H1 (cell line): ENCODE measurements at regions not wholly inside any gene's neighbourhood (a gene's known extent, or its start where the extent isn't known, plus 50 kb on each side); places are given as distances from the start of the nearest gene placed in this dataset.

Experiments
- CTCF ChIA-PET: fragments of 300-600 bp; sonication (Branson Sonifier 250); formaldehyde crosslinking; loops from one replicate; lab custom pipeline; 2021; ENCODE audit not compliant: partially characterized antibody; lab: Charles Lee
- POLR2A ChIA-PET: fragments of 300-600 bp; sonication (Branson Sonifier 250); formaldehyde crosslinking; loops from one replicate; lab custom pipeline; 2021; ENCODE audit warnings: inconsistent platforms; ENCODE audit not compliant: partially characterized antibody; lab: Charles Lee
- DNase-seq, 2 experiments: peaks; one replicate each; pipeline versions ENCODE4 v3.0.0 to v3.0.0-alpha.2; 2010 to 2022; ENCODE audit warnings: low spot score in 2 of 2, low read depth in 1 of 2, mixed read lengths in 1 of 2
- FAIRE-seq: peaks from 2 replicates; lab custom pipeline; 2011; peaks lifted over from hg19 to GRCh38; lab: Jason Lieb, UNC
- H2AFZ ChIP-seq: 2 replicates; pipeline ENCODE4 v1.8.1; 2012; ENCODE audit warnings: low read length, inconsistent platforms
- H2AK5ac ChIP-seq: 2 replicates; pipeline ENCODE4 v1.6.1; 2013; ENCODE audit warnings: low read depth, low read length
- H2BK120ac ChIP-seq: replicated peaks from 2 replicates; pipeline ENCODE3; 2013; ENCODE audit warnings: low read depth, low read length, inconsistent platforms
- H2BK12ac ChIP-seq: 2 replicates; pipeline ENCODE4 v1.6.1; 2013; ENCODE audit warnings: low read depth, low read length
- H2BK15ac ChIP-seq: 2 replicates; pipeline ENCODE4 v1.6.1; 2013; ENCODE audit warnings: low read length
- H2BK20ac ChIP-seq: 2 replicates; pipeline ENCODE4 v1.6.1; 2013; ENCODE audit warnings: low read length
- H2BK5ac ChIP-seq: 2 replicates; pipeline ENCODE4 v1.6.1; 2013; ENCODE audit warnings: low read depth, low read length
- H3K14ac ChIP-seq: 2 replicates; pipeline ENCODE4 v1.6.1; 2013; ENCODE audit warnings: inconsistent platforms; ENCODE audit not compliant: insufficient read length
- H3K18ac ChIP-seq: 2 replicates; pipeline ENCODE4 v1.6.1; 2013; ENCODE audit warnings: low read length; ENCODE audit errors: extremely low read depth
- H3K23ac ChIP-seq: 2 replicates; pipeline ENCODE4 v1.6.1; 2013; ENCODE audit warnings: inconsistent platforms; ENCODE audit not compliant: insufficient read length
- H3K23me2 ChIP-seq: 2 replicates; pipeline ENCODE4 v1.6.1; 2013; ENCODE audit warnings: low read depth, low read length
- H3K27ac ChIP-seq: 2 replicates; pipeline ENCODE4 v1.6.1; 2011; ENCODE audit warnings: low read depth, low read length, inconsistent platforms
- H3K27me3 ChIP-seq, 4 experiments: replicated peaks in 1 of 4; 1 replicate in 1 of 4; 2 replicates in 3 of 4; pipeline versions ENCODE4 v1.6.1 to v1.8.1; 2011 to 2013; ENCODE audit warnings: low read length in 3 of 4, mild to moderate bottlenecking in 3 of 4, inconsistent platforms in 2 of 4, mixed read lengths in 2 of 4, moderate library complexity in 1 of 4; ENCODE audit not compliant: control insufficient read depth in 3 of 4, insufficient read depth in 3 of 4; ENCODE audit errors: extremely low read depth in 1 of 4
- H3K36me3 ChIP-seq, 4 experiments: 2 replicates each; pipeline versions ENCODE4 v1.6.1 to v1.8.1; 2011 to 2013; ENCODE audit warnings: mild to moderate bottlenecking in 4 of 4, low read length in 3 of 4, moderate library complexity in 2 of 4, control low read depth in 1 of 4, inconsistent platforms in 1 of 4; ENCODE audit not compliant: insufficient read depth in 4 of 4, control insufficient read depth in 2 of 4
- H3K4ac ChIP-seq: replicated peaks from 2 replicates; pipeline ENCODE3; 2013; ENCODE audit warnings: low read length, low read depth, mixed read lengths, inconsistent platforms; ENCODE audit not compliant: insufficient read length
- H3K4me1 ChIP-seq, 4 experiments: replicated peaks in 1 of 4; 1 replicate in 1 of 4; 2 replicates in 3 of 4; pipeline versions ENCODE4 v1.6.1 to v1.8.1; 2011 to 2013; ENCODE audit warnings: low read length in 3 of 4, inconsistent platforms in 2 of 4, mixed read lengths in 1 of 4; ENCODE audit not compliant: insufficient read depth in 4 of 4, control insufficient read depth in 3 of 4
- H3K4me2 ChIP-seq, 2 experiments: 2 replicates each; pipeline versions ENCODE4 v1.6.1 to v1.8.1; 2011 to 2013; ENCODE audit warnings: low read depth in 2 of 2, low read length in 2 of 2, control low read depth in 1 of 2, inconsistent platforms in 1 of 2, mild to moderate bottlenecking in 1 of 2; ENCODE audit not compliant: insufficient read depth in 1 of 2
- H3K4me3 ChIP-seq, 4 experiments: fragments of 200-600, 300-600 bp in 1 of 4; sonication (generic), shearing (Covaris generic), sonication (Bioruptor Twin) in 1 of 4; 2 replicates each; pipeline versions ENCODE4 v1.5.1 to v1.8.1; 2011 to 2016; ENCODE audit warnings: low read length in 4 of 4, low read depth in 3 of 4, control low read depth in 2 of 4, inconsistent platforms in 2 of 4, mild to moderate bottlenecking in 2 of 4, mixed read lengths in 1 of 4, moderate library complexity in 1 of 4; ENCODE audit not compliant: insufficient read depth in 2 of 4; ENCODE audit errors: extremely low read depth in 1 of 4
- H3K56ac ChIP-seq: replicated peaks from 2 replicates; pipeline ENCODE3; 2013; ENCODE audit warnings: low read depth, mild to moderate bottlenecking, mixed read lengths, low read length, inconsistent platforms; ENCODE audit not compliant: insufficient read length
- H3K79me1 ChIP-seq: 2 replicates; pipeline ENCODE4 v1.6.1; 2013; ENCODE audit warnings: low read depth, low read length, control low read depth
- H3K79me2 ChIP-seq, 2 experiments: 2 replicates each; pipeline versions ENCODE4 v1.6.1 to v1.8.1; 2012 to 2013; ENCODE audit warnings: low read length in 2 of 2, mild to moderate bottlenecking in 2 of 2, inconsistent platforms in 1 of 2; ENCODE audit not compliant: insufficient read depth in 2 of 2, control insufficient read depth in 1 of 2
- H3K9ac ChIP-seq, 4 experiments: replicated peaks in 1 of 4; 1 replicate in 1 of 4; 2 replicates in 3 of 4; pipeline versions ENCODE4 v1.6.1 to v1.8.1; 2011 to 2013; ENCODE audit warnings: low read depth in 3 of 4, low read length in 3 of 4, control low read depth in 2 of 4, mild to moderate bottlenecking in 2 of 4, moderate library complexity in 2 of 4, inconsistent platforms in 1 of 4; ENCODE audit errors: extremely low read depth in 1 of 4
- H3K9me3 ChIP-seq, 2 experiments: 2 replicates each; pipeline versions ENCODE4 v1.6.1 to v1.8.1; 2012 to 2013; ENCODE audit warnings: mild to moderate bottlenecking in 2 of 2, moderate library complexity in 2 of 2, control low read depth in 1 of 2, inconsistent platforms in 1 of 2, low read depth in 1 of 2, low read length in 1 of 2, mixed read lengths in 1 of 2; ENCODE audit not compliant: insufficient read depth in 2 of 2
- H4K20me1 ChIP-seq, 2 experiments: replicated peaks in 1 of 2; 2 replicates each; pipeline versions ENCODE3 to v1.8.1; 2011 to 2013; ENCODE audit warnings: inconsistent platforms in 2 of 2, low read length in 2 of 2, mild to moderate bottlenecking in 1 of 2; ENCODE audit not compliant: insufficient read depth in 2 of 2, control insufficient read depth in 1 of 2
- H4K5ac ChIP-seq: 2 replicates; pipeline ENCODE4 v1.6.1; 2013; ENCODE audit warnings: low read length, low read depth, mixed read lengths, inconsistent platforms; ENCODE audit not compliant: insufficient read length
- H4K8ac ChIP-seq: 2 replicates; pipeline ENCODE4 v1.8.0; 2013; ENCODE audit warnings: mild to moderate bottlenecking, moderate library complexity, low read length, inconsistent platforms; ENCODE audit not compliant: insufficient read depth; ENCODE audit errors: extremely low read depth
- H4K91ac ChIP-seq: replicated peaks from 2 replicates; pipeline ENCODE3; 2013; ENCODE audit warnings: low read length, mixed read lengths, inconsistent platforms; ENCODE audit not compliant: insufficient read length
- CHD2 ChIP-seq: IDR thresholded peaks from 2 replicates; pipeline ENCODE4 v1.6.1; 2012; ENCODE audit warnings: low read length, improper control_type of control experiment
- CTCF ChIP-seq, 3 experiments: IDR thresholded peaks; 1 replicate in 2 of 3; 2 replicates in 1 of 3; pipeline versions ENCODE4 v1.5.1 to v1.6.1; 2011; ENCODE audit warnings: low read length in 3 of 3, mild to moderate bottlenecking in 3 of 3, inconsistent platforms in 2 of 3, low read depth in 1 of 3, moderate library complexity in 1 of 3; ENCODE audit not compliant: insufficient read depth in 1 of 3; ENCODE audit errors: control extremely low read depth in 1 of 3
- EP300 ChIP-seq, 2 experiments: IDR thresholded peaks; 1 replicate in 1 of 2; 2 replicates in 1 of 2; pipeline ENCODE4 v1.6.1; 2011 to 2012; ENCODE audit warnings: low read depth in 2 of 2, low read length in 2 of 2, mild to moderate bottlenecking in 2 of 2, borderline replicate concordance in 1 of 2, inconsistent platforms in 1 of 2, moderate library complexity in 1 of 2
- GABPA ChIP-seq: IDR thresholded peaks from 2 replicates; pipeline ENCODE4 v1.6.1; 2011; ENCODE audit warnings: mild to moderate bottlenecking, low read length, moderate library complexity, borderline replicate concordance; ENCODE audit not compliant: insufficient read depth
- POLR2A ChIP-seq, 2 experiments: IDR thresholded peaks; 1 replicate in 1 of 2; 2 replicates in 1 of 2; pipeline ENCODE4 v1.6.1; 2011; ENCODE audit warnings: low read depth in 2 of 2, low read length in 2 of 2, mild to moderate bottlenecking in 2 of 2; ENCODE audit errors: control extremely low read depth in 1 of 2
- RFX5 ChIP-seq: IDR thresholded peaks from 2 replicates; pipeline ENCODE4 v1.6.1; 2011; ENCODE audit warnings: low read depth, low read length, improper control_type of control experiment, borderline replicate concordance
- SP1 ChIP-seq: IDR thresholded peaks from 2 replicates; pipeline ENCODE4 v1.6.1; 2011; ENCODE audit warnings: low read depth, low read length
- WGBS, 2 experiments: shearing (Covaris generic) in 1 of 2; methylation state at CpG; one replicate each; pipeline versions ENCODE4 v1.1.6 to v1.1.7; 2013 to 2015; ENCODE audit warnings: low lambda C conversion rate in 2 of 2, mixed read lengths in 2 of 2, inconsistent platforms in 1 of 2, low coverage in 1 of 2, missing lambda C conversion rate in 1 of 2; ENCODE audit not compliant: insufficient replicate concordance in 2 of 2, insufficient coverage in 1 of 2, insufficient read length in 1 of 2; ENCODE audit errors: extremely low coverage in 1 of 2, missing lambda C conversion rate in 1 of 2; 5-methylcytosine and 5-hydroxymethylcytosine counted together

- no peaks in the 10 kb centered on the region for H3K36me3 ChIP-seq
- H2BK120ac ChIP-seq, result no peak overlapping the region
- POLR2A ChIA-PET, result no interaction called here
- no peak overlapping the region for H2BK20ac ChIP-seq
- WGBS, 2 experiments, result 89% methylated on average over 1 of the region's 7 CpGs; no CpG with 5 or more reads in 1 of the 2 experiments
- CTCF ChIA-PET, result no interaction called here
- H3K9me3 ChIP-seq, result no peaks in the 10 kb centered on the region
- no peak overlapping the region for H4K5ac ChIP-seq
- H3K4ac ChIP-seq, result no peak overlapping the region
- H3K23ac ChIP-seq, result no peak overlapping the region
- DNase-seq (peak in 1 of 2 experiments; percentile 42), FAIRE-seq (no peak)
- no peak overlapping the region for H4K91ac ChIP-seq
- no peak overlapping the region for H2BK5ac ChIP-seq
- H2BK15ac ChIP-seq, result no peak overlapping the region
- no peak overlapping the region for H2BK12ac ChIP-seq
- no peaks in the 10 kb centered on the region for H4K20me1 ChIP-seq
- H3K27ac ChIP-seq, result no peak overlapping the region
- H3K4me1 ChIP-seq, result no peaks in the 10 kb centered on the region
- no peak overlapping the region for H4K8ac ChIP-seq
- no peaks in the 10 kb centered on the region for H3K79me2 ChIP-seq
- no peak overlapping the region for H3K14ac ChIP-seq
- no peak overlapping the region for H2AFZ ChIP-seq
- no peak overlapping the region for H3K56ac ChIP-seq
- no peaks in the 10 kb centered on the region for H3K79me1 ChIP-seq
- H3K27me3 ChIP-seq, result no peaks in the 10 kb centered on the region
- H3K9ac ChIP-seq, result no peak overlapping the region
- no peak overlapping the region for H2AK5ac ChIP-seq
- H3K18ac ChIP-seq, result no peak overlapping the region
- H3K4me2 ChIP-seq, result no peak overlapping the region
- no peak for TF ChIP-seq GABPA
- no peak for TF ChIP-seq SP1
- TF ChIP-seq CHD2, result no peak
- TF ChIP-seq EP300 (IDR thresholded peaks at IDR 0.05; ENCODE audit: borderline replicate concordance in 1 of 2, low read depth in 2 of 2, low read length in 2 of 2), result no peak
- TF ChIP-seq CTCF (IDR thresholded peaks at IDR 0.05; ENCODE audit: control extremely low read depth in 1 of 3, insufficient read depth in 1 of 3, low read depth in 1 of 3, low read length in 3 of 3), result peak; percentile 2 to 31 (median 10); a peak in 2 of 4 replicates
- no peak for TF ChIP-seq RFX5
- TF ChIP-seq POLR2A (IDR thresholded peaks at IDR 0.05; ENCODE audit: control extremely low read depth in 1 of 2, low read depth in 2 of 2, low read length in 2 of 2), result no peak
- H3K23me2 ChIP-seq, result no peaks in the 10 kb centered on the region
- H3K4me3 ChIP-seq, result no peak overlapping the region
These were observed 148.4 kb upstream of the ITM2A start for GRCh38 chrX:79515529-79515928.
